ENCODE measurements at regions not wholly inside any gene's neighbourhood (a gene's known extent, or its start where the extent isn't known, plus 50 kb on each side); places are given as distances from the start of the nearest gene placed in this dataset.

- TF ChIP-seq POLR2A (IDR thresholded peaks at IDR 0.05; ENCODE audit: low read depth, low read length), result no peak
- no peak for TF ChIP-seq POLR2AphosphoS5 (IDR thresholded peaks at IDR 0.05; ENCODE audit: low read depth, low read length)
- no peak for TF ChIP-seq TAF1 (IDR thresholded peaks at IDR 0.05; ENCODE audit: low read depth, low read length)
- TF ChIP-seq SPI1 (IDR thresholded peaks at IDR 0.05; ENCODE audit: low read depth, low read length), result no peak
These were observed 137.7 kb upstream of the RBMS3 start for GRCh38 chr3:29143151-29143550.

Data from GM12891 (cell line).